ENCODE measurements at regions not wholly inside any gene's neighbourhood (a gene's known extent, or its start where the extent isn't known, plus 50 kb on each side); places are given as distances from the start of the nearest gene placed in this dataset.

GRCh38 chr1:42044346-42044745 is 108.9 kb upstream of the GUCA2B start:
- TF ChIP-seq MAX (IDR thresholded peaks at IDR 0.05; ENCODE audit: low read depth, low read length) (no peak), POLR2A (IDR thresholded peaks at IDR 0.05; ENCODE audit: extremely low read depth, insufficient read length) (no peak)
- TF ChIP-seq, protein P1, sequence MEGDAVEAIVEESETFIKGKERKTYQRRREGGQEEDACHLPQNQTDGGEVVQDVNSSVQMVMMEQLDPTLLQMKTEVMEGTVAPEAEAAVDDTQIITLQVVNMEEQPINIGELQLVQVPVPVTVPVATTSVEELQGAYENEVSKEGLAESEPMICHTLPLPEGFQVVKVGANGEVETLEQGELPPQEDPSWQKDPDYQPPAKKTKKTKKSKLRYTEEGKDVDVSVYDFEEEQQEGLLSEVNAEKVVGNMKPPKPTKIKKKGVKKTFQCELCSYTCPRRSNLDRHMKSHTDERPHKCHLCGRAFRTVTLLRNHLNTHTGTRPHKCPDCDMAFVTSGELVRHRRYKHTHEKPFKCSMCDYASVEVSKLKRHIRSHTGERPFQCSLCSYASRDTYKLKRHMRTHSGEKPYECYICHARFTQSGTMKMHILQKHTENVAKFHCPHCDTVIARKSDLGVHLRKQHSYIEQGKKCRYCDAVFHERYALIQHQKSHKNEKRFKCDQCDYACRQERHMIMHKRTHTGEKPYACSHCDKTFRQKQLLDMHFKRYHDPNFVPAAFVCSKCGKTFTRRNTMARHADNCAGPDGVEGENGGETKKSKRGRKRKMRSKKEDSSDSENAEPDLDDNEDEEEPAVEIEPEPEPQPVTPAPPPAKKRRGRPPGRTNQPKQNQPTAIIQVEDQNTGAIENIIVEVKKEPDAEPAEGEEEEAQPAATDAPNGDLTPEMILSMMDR (IDR thresholded peaks at IDR 0.05; ENCODE audit: low read depth, low read length) = no peak
